ENCODE measurements at regions not wholly inside any gene's neighbourhood (a gene's known extent, or its start where the extent isn't known, plus 50 kb on each side); places are given as distances from the start of the nearest gene placed in this dataset.

DNA sequence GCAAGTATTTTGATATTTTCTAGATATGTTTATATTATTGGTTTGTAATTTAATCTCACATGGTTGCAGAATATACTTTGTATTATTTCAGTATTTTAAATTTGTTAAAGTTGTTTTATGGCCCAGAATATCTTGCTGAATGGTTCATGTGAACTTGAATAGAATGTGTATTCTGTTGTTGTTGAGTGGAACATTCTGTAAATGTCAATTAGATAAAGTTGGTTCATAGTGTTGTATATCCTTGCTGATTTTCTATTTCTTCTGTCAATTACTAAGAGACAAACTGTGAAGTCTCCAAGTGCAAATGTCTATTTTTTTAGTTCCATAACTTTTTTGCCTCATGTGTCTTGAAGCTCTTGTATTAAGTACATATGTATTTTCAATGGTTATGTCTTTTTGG is 411.7 kb downstream of the NPIPA7 start:
- no peak for TF ChIP-seq CTCF (IDR thresholded peaks at IDR 0.05)
- no peak for TF ChIP-seq POLR2A (IDR thresholded peaks at IDR 0.05)
